ENCODE measurements at regions not wholly inside any gene's neighbourhood (a gene's known extent, or its start where the extent isn't known, plus 50 kb on each side); places are given as distances from the start of the nearest gene placed in this dataset.

- in situ Hi-C loops (cut with HindIII; ENCODE audit: low sequenced_read_pairs): loop anchor here (10.0 kb wide), 1 partner anchor 62 kb away; no protein-coding TSS in a partner anchor
Observed at GRCh38 chr3:107992976-107993684, 97.7 kb downstream of the CD47 start.

- in situ Hi-C loops (cut with HindIII; ENCODE audit: low sequenced_read_pairs): loop anchor here (10.0 kb wide), 1 partner anchor 64 kb away; no protein-coding TSS in a partner anchor
Observed at GRCh38 chr3:107990926-107991325, 99.9 kb downstream of the CD47 start.

- in situ Hi-C loops (cut with HindIII; ENCODE audit: low sequenced_read_pairs): loop anchor here (10.0 kb wide), 1 partner anchor 64 kb away; no protein-coding TSS in a partner anchor
Observed at GRCh38 chr3:107990433-107990832, 100.4 kb downstream of the CD47 start.

GRCh38 chr3:107989661-107990060 lies 101.2 kb downstream of the CD47 start:
- in situ Hi-C loops (cut with HindIII; ENCODE audit: low sequenced_read_pairs): loop anchor here (10.0 kb wide), 1 partner anchor 65 kb away; no protein-coding TSS in a partner anchor

- in situ Hi-C loops (cut with HindIII; ENCODE audit: low sequenced_read_pairs): no loop called here
Observed at GRCh38 chr3:107988460-107989175, 102.2 kb downstream of the CD47 start.

- in situ Hi-C loops (cut with HindIII; ENCODE audit: low sequenced_read_pairs): no loop called here
Observed at GRCh38 chr3:107987036-107987939, 103.5 kb downstream of the CD47 start.

- in situ Hi-C loops (cut with HindIII; ENCODE audit: low sequenced_read_pairs): no loop called here
Observed at GRCh38 chr3:107986505-107986904, 104.3 kb downstream of the CD47 start.

GRCh38 chr3:107985496-107985895 lies 105.3 kb downstream of the CD47 start:
- in situ Hi-C loops (cut with HindIII; ENCODE audit: low sequenced_read_pairs): no loop called here

- in situ Hi-C loops (cut with HindIII; ENCODE audit: low sequenced_read_pairs): no loop called here
Observed at GRCh38 chr3:107983247-107983646, 107.6 kb downstream of the CD47 start.

GRCh38 chr3:107982165-107982564 lies 108.7 kb downstream of the CD47 start:
- in situ Hi-C loops (cut with HindIII; ENCODE audit: low sequenced_read_pairs): no loop called here

- in situ Hi-C loops (cut with HindIII; ENCODE audit: low sequenced_read_pairs): no loop called here
Observed at GRCh38 chr3:107981471-107982111, 109.2 kb downstream of the CD47 start.

GRCh38 chr3:107979538-107979937 lies 111.3 kb downstream of the CD47 start:
- in situ Hi-C loops (cut with HindIII; ENCODE audit: low sequenced_read_pairs): no loop called here

- in situ Hi-C loops (cut with HindIII; ENCODE audit: low sequenced_read_pairs): no loop called here
Observed at GRCh38 chr3:107978131-107979055, 112.4 kb downstream of the CD47 start.

- in situ Hi-C loops (cut with HindIII; ENCODE audit: low sequenced_read_pairs): no loop called here
Observed at GRCh38 chr3:107977221-107978130, 113.4 kb downstream of the CD47 start.

- in situ Hi-C loops (cut with HindIII; ENCODE audit: low sequenced_read_pairs): no loop called here
Observed at GRCh38 chr3:107976202-107976800, 114.5 kb downstream of the CD47 start.

- in situ Hi-C loops (cut with HindIII; ENCODE audit: low sequenced_read_pairs): no loop called here
Observed at GRCh38 chr3:107975529-107976201, 115.2 kb downstream of the CD47 start.

GRCh38 chr3:107973961-107974360 lies 116.9 kb downstream of the CD47 start:
- in situ Hi-C loops (cut with HindIII; ENCODE audit: low sequenced_read_pairs): no loop called here

- in situ Hi-C loops (cut with HindIII; ENCODE audit: low sequenced_read_pairs): no loop called here
Observed at GRCh38 chr3:107973152-107973551, 117.7 kb downstream of the CD47 start.
